ENCODE measurements at regions not wholly inside any gene's neighbourhood (a gene's known extent, or its start where the extent isn't known, plus 50 kb on each side); places are given as distances from the start of the nearest gene placed in this dataset.

DNA sequence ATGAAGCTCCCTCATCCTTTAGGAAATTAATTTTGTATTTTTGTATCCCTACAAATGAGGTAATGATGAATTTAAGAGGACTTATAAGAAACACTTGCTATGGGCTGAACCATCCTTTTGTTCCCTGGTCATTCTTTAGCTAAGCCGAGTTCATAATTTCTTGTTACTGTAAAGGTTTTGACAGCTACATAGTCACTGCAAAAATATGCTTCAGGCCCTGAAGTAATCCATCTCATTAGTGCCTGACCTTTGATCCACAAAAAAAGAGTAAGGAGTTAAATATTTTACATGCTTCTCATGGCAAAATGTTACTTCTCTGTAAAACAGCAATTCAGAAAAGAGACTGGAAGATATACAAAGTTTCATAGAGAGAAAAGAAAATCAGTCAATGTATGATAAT lies 290.6 kb upstream of the SLIT2 start:
- TF ChIP-seq POLR2AphosphoS5 (IDR thresholded peaks at IDR 0.05; ENCODE audit: low read depth, low read length) = no peak
- TF ChIP-seq, protein P1, sequence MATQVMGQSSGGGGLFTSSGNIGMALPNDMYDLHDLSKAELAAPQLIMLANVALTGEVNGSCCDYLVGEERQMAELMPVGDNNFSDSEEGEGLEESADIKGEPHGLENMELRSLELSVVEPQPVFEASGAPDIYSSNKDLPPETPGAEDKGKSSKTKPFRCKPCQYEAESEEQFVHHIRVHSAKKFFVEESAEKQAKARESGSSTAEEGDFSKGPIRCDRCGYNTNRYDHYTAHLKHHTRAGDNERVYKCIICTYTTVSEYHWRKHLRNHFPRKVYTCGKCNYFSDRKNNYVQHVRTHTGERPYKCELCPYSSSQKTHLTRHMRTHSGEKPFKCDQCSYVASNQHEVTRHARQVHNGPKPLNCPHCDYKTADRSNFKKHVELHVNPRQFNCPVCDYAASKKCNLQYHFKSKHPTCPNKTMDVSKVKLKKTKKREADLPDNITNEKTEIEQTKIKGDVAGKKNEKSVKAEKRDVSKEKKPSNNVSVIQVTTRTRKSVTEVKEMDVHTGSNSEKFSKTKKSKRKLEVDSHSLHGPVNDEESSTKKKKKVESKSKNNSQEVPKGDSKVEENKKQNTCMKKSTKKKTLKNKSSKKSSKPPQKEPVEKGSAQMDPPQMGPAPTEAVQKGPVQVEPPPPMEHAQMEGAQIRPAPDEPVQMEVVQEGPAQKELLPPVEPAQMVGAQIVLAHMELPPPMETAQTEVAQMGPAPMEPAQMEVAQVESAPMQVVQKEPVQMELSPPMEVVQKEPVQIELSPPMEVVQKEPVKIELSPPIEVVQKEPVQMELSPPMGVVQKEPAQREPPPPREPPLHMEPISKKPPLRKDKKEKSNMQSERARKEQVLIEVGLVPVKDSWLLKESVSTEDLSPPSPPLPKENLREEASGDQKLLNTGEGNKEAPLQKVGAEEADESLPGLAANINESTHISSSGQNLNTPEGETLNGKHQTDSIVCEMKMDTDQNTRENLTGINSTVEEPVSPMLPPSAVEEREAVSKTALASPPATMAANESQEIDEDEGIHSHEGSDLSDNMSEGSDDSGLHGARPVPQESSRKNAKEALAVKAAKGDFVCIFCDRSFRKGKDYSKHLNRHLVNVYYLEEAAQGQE (IDR thresholded peaks at IDR 0.05; ENCODE audit: insufficient read depth in 1 of 2, low read depth in 2 of 2, low read length in 2 of 2) = no peak
- TF ChIP-seq TAF1 (IDR thresholded peaks at IDR 0.05; ENCODE audit: borderline replicate concordance, insufficient read depth, low read length) = no peak
- TF ChIP-seq SIN3A (IDR thresholded peaks at IDR 0.05; ENCODE audit: borderline replicate concordance, insufficient read depth, low read length) = no peak

Measured in PFSK-1 (cell line).